ENCODE measurements at regions not wholly inside any gene's neighbourhood (a gene's known extent, or its start where the extent isn't known, plus 50 kb on each side); places are given as distances from the start of the nearest gene placed in this dataset.

DNA sequence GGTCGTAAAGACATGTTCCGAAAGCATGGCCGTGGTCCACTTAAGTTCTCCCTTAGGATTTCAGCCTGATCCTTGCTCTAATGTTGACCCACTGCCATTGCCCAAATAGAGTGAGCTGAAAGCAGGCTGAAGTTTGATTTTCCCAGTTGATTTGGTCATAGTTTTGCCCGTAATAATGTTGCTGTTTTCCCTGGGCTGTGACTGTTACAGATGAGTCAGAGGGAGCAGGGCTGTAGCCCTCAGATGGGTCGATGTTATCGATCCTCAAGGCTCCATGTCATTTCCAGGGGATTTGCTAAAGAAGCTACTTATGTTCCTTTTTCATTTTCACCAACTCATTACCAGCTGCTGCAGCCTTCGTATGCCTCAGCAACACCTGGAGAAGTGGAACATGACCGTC, 169.0 kb upstream of the ZFHX3 start:
- no peak for DNase-seq (ENCODE audit: low read depth, low spot score)
- H3K4me3 ChIP-seq (ENCODE audit: low read length), result no peak overlapping the region

GRCh38 chr16:73215678-73216377, 167.9 kb upstream of the ZFHX3 start:
- no peak for DNase-seq (ENCODE audit: low read depth, low spot score)
- no peak overlapping the region for H3K4me3 ChIP-seq (ENCODE audit: low read length)

DNA sequence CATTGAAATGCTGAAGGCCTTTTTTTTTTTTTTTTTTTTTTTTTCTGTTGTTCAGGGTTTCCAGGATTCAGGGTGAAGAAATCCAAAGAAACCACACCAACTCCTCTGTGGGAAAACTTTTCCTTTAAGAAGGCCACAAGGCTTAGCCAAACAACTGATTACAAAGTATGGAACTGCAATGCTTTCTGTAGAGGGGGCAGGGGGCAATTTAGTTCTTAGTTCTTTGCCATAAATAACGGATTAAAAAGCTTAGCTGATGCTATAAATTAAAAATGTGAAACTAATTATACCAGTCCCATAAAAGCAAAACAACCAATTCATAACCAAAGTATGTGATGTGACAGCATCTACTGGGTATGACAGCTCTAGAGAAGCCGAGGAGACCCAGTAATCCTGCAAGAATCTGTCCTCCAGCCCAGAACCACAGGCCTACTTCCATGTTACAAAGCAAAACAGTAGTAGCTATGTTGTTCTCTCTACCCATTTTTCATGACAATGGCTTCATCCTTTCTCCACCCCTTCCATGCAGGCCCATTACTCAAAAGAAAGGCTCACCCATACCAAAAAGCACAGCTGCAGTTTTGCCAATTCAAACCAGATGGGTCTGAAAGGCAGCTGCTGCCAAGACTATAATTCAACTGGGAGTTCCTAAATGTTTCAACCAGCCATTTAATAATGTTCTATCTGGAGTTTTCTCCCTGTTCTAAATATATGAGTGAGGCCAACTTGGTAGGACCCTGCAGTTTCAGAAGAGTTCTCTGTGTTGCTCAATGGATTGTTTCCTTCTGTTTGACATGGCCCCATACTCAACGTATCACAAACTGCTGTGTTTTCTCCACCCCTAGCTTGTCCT, 167.1 kb upstream of the ZFHX3 start:
- DNase-seq (ENCODE audit: low read depth, low spot score), result no peak
- H3K4me3 ChIP-seq (ENCODE audit: low read length), result no peak overlapping the region

- H3K4me3 ChIP-seq (ENCODE audit: low read length), result no peak overlapping the region
- DNase-seq (ENCODE audit: low read depth, low spot score), result no peak
These were observed 166.0 kb upstream of the ZFHX3 start for GRCh38 chr16:73213732-73214455.

- DNase-seq (ENCODE audit: low read depth, low spot score), result no peak
- H3K4me3 ChIP-seq (ENCODE audit: low read length), result no peak overlapping the region
These were observed 164.5 kb upstream of the ZFHX3 start for GRCh38 chr16:73212431-73212830.

- no peak overlapping the region for H3K4me3 ChIP-seq (ENCODE audit: low read length)
- DNase-seq (ENCODE audit: low read depth, low spot score), result peak; percentile 81
These were observed 162.8 kb upstream of the ZFHX3 start for GRCh38 chr16:73210686-73211085.

GRCh38 chr16:73210084-73210483, 162.2 kb upstream of the ZFHX3 start:
- DNase-seq (ENCODE audit: low read depth, low spot score), result no peak

GRCh38 chr16:73209190-73209589, 161.3 kb upstream of the ZFHX3 start:
- DNase-seq (ENCODE audit: low read depth, low spot score), result no peak
- H3K4me3 ChIP-seq (ENCODE audit: low read length), result no peak overlapping the region

More at GRCh38 chr16:73210084-73210483, 162.2 kb upstream of the ZFHX3 start:
- H3K4me3 ChIP-seq (ENCODE audit: low read length), result no peak overlapping the region

DNA sequence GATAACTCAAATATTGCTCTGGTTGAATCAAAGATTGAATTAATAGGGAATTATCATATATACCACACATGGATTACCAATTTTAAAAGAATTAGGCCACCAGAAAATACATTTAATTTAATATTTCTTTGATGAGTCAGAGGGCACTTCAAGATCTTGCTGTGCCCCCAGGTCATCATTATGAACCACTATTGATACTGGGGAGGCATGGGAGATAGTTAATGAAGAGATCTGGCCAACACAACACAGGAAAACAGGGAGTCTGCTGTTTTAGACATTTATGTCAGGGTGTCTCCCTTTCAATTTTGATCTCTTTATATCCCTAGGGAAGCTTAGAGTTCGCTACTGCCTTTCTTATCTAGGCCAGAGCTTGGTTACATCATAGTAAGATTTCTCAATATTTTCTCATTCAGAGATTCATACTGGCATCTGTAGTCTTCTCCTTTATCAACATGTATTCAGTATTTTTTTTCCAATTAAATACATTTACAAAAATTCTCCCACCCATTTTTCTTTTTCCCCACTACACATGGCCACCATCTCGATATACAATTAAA, 158.3 kb upstream of the ZFHX3 start:
- no peak for DNase-seq (ENCODE audit: low read depth, low spot score)
- no peak overlapping the region for H3K4me3 ChIP-seq (ENCODE audit: low read length)

DNA sequence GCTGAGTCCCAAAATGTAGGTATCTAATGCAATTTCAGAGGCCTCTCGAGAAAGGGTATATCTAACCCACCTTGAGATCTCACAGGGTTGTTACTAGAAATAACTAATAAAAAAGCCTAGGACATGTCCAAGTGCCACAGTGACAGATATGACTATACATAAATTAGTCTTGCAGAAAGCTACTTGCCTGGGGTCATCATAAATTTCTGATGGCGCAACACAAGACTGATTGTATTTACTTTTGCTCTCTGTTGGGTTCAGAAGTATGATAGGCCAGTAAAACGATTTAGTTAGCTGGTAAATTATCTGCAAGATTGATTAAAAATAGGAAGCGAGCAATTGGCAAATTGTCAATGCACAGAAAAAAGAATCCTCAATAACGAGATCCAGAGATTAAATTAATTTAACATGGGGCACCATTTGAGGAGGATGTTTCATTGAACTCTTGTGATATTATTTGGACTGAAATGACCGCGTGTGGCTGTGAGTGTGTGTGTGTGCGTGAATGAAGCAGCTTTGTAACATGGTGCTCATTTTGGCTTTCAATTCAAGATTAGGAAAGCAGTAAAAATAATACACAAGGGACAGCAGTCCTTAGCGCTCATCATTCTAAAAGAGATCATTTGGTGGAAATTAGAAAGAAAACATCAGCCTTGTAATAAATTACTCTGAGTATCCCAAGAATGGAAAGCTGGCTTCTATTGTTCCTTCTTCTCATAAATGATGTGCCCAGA, 157.4 kb upstream of the ZFHX3 start:
- H3K4me3 ChIP-seq (ENCODE audit: low read length), result no peak overlapping the region
- no peak for DNase-seq (ENCODE audit: low read depth, low spot score)

DNA sequence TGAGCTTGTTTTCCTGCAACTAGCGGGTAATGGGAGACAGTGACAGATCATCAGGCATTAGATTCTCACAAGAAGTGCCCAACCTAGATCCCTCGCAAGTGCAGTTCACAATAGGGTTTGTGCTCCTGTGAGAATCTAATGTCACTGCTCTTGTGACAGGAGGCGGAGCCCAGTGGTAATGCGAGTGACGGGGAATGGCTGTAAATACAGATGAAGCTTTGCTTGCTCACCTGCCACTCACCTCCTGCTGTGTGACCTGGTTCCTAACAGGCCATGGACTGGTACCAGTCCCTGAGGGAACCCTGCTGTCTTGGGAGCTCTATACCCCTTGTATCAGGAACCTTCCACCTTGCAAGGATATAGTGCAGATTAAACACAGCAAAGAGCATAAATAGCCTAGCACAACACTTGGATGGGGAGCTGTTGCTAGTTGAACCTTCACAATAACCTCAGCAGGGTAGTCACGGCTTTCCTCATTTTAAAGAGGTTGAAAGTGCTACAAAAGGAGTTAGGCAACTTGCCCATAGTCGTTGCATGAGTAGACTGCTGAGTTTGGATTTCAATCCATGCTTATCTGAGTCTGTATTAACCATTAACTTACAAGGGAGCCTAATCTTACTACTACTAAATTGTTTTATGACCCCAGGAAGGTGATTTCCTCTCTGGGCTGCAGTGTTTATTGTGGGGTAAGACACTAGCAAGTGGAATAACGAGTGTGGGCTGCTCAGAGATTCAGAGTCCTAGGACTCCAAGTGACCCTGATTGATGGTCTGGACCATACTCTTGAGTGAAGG, 156.6 kb upstream of the ZFHX3 start:
- no peak for DNase-seq (ENCODE audit: low read depth, low spot score)
- H3K4me3 ChIP-seq (ENCODE audit: low read length), result no peak overlapping the region

- no peak overlapping the region for H3K4me3 ChIP-seq (ENCODE audit: low read length)
- no peak for DNase-seq (ENCODE audit: low read depth, low spot score)
These were observed 154.3 kb upstream of the ZFHX3 start for GRCh38 chr16:73202161-73202729.

DNA sequence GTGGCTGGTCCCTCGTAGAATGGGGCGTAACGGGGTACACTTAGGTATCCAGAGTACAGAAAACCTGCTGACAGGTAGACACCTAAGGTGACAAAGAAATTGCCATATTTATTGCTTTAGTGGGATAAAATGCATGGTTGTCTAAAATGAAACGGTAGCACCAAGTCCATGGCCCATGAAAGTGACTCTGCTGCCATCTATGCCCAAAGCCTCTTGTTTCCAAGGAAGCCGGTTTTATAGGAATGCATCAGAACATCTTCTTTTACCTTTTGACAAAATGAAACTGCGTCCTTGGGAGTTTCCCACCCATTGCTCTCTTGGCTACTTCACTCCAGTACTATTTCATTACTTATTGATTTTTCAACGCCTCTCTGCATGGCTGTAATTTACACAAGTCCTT, 151.3 kb upstream of the ZFHX3 start:
- H3K4me3 ChIP-seq (ENCODE audit: low read length), result no peak overlapping the region
- no peak for DNase-seq (ENCODE audit: low read depth, low spot score)

GRCh38 chr16:73198481-73198880, 150.6 kb upstream of the ZFHX3 start:
- H3K4me3 ChIP-seq (ENCODE audit: low read length), result no peak overlapping the region
- no peak for DNase-seq (ENCODE audit: low read depth, low spot score)

DNA sequence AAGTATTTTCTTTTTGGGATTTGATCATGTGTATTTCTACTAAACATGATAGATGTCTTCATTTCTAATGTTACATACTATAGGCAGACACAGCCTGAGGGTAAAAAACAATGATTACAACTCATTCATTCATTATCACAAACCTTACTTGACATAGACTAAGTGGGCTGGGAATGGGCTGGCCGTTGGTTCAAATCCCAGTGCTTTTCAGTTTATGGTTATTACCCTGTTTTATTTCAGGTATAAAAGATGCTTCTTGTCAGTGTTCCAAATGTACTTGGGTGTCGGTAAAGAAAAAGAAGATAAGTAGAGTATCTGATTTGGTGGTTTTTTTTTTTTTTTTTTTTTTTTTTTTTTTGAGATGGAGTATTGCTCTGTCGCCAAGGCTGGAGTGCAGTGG, 149.7 kb upstream of the ZFHX3 start:
- no peak overlapping the region for H3K4me3 ChIP-seq (ENCODE audit: low read length)
- no peak for DNase-seq (ENCODE audit: low read depth, low spot score)

DNA sequence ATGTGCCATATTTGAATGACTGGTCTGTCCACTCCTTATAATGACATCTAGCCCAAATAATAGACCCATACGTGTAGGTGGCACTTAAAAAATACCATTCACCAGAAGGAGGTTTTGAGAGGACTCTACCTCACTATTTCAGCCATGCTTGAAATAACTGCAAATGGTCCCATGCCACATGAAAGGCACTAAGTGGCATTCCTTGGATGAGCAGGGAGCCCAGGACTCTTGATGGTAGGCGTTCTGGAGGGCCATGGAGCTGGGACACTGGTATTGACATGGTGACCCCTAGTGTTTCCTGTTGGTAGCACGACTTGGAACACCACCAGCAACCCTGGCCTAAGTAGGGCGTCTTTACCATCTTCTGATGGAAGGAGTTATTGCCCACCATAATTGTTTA, 148.7 kb upstream of the ZFHX3 start:
- peak; percentile 42 for DNase-seq (ENCODE audit: low read depth, low spot score)
- H3K4me3 ChIP-seq (ENCODE audit: low read length), result no peak overlapping the region

DNA sequence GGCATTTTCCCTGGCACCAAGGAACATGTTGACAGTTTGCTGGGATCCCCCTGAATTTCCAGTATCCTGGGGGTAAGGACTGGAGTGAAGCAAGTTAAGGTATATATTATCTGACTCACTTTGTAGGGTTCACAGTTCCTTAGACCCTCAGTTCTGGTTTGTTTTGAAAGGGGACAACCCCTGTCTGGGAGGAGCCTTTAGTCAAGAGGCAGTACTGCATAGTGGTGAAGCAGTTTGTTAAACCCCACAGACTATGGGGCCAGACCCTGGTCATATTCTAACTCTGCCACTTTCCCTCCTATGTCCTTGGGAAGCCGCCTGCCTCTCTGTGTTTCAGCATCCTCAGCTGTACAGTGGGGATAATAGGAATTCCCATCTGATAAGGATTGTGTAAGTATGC, 145.5 kb upstream of the ZFHX3 start:
- no peak overlapping the region for H3K4me3 ChIP-seq (ENCODE audit: low read length)
- no peak for DNase-seq (ENCODE audit: low read depth, low spot score)
